ENCODE measurements at regions not wholly inside any gene's neighbourhood (a gene's known extent, or its start where the extent isn't known, plus 50 kb on each side); places are given as distances from the start of the nearest gene placed in this dataset.
"Not testable (repeated sequence)": the region's sequence is repeated elsewhere in the genome, so short reads cannot be mapped to it uniquely, and the experiment has no call there.

DNA sequence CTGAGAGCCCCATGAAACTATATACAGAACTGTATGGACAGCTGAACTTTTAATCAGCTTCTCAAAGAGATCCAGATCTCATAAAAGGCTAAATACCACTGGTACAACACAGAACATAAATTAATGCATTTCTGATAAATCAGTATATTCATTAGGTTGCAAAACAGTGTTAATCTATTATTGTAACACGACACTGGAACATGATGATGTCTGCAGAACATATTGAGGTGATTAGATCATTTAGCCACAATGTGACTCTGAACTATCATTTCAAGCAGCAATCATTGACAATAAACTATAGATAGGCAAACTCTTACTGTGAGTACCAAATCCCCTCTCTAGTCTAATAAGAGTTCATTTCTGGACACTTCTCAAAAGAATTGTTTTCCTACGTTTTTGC, 50.3 kb downstream of the GASK1B start:
- ATAC-seq, result no peak
- Histone ChIP-seq H3K4me1 (peaks cover 0 to 38% (median 15%) of the 10 kb centered on the region in 12 donors), H3K27me3 (no peaks in the 10 kb centered on the region), H3K27ac (peak overlapping the region in 2 of 12 donors; percentile 11 to 23), H3K9me3 (no peaks in the 10 kb centered on the region), H3K4me3 (no peak overlapping the region), H3K36me3 (peaks cover 0 to 34% (median 20%) of the 10 kb centered on the region in 9 donors)
- intact Hi-C loops (cut with DNase I), result loop anchor here in 3 of 10 donors (5.0 to 10.0 kb wide), 3 partner anchors 45 to 68 kb away; partner anchors contain the start of gene GASK1B (in 1 of the 3)
- TF ChIP-seq POLR2A (IDR thresholded peaks at IDR 0.05), result no peak
- TF ChIP-seq, protein P1, sequence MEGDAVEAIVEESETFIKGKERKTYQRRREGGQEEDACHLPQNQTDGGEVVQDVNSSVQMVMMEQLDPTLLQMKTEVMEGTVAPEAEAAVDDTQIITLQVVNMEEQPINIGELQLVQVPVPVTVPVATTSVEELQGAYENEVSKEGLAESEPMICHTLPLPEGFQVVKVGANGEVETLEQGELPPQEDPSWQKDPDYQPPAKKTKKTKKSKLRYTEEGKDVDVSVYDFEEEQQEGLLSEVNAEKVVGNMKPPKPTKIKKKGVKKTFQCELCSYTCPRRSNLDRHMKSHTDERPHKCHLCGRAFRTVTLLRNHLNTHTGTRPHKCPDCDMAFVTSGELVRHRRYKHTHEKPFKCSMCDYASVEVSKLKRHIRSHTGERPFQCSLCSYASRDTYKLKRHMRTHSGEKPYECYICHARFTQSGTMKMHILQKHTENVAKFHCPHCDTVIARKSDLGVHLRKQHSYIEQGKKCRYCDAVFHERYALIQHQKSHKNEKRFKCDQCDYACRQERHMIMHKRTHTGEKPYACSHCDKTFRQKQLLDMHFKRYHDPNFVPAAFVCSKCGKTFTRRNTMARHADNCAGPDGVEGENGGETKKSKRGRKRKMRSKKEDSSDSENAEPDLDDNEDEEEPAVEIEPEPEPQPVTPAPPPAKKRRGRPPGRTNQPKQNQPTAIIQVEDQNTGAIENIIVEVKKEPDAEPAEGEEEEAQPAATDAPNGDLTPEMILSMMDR (IDR thresholded peaks at IDR 0.05), result no peak
- DNase-seq, result no peak
- WGBS, 4 donors, result 72 to 80% (median 77%) methylated on average over 2 of the region's 2 CpGs

DNA sequence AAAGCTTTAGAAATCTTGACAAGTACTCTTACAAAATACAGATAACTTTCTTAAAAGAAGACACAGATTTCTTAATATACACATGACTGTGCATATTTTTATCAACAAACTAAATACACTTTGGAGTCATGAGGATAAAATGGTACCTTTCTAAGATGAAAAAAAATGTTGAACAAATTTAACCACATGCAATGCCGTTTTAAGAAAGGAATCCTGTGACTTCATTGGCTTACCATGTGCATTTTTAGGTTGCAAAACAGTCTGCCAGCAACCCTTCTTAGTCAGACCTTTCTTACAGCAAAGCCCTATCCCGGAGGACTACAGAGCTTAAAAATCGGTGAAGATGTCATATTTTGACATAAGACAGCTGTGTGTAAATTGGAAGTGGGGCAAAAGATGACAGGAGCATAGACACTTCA, 51.7 kb downstream of the GASK1B start:
- Histone ChIP-seq H3K9me3 (no peaks in the 10 kb centered on the region), H3K4me3 (peak overlapping the region in 3 of 12 donors; percentile 1 to 3 (median 3)), H3K27ac (peak overlapping the region in 10 of 12 donors; percentile 2 to 79 (median 50)), H3K27me3 (no peaks in the 10 kb centered on the region), H3K36me3 (peaks cover 0 to 21% (median 6%) of the 10 kb centered on the region in 9 donors), H3K4me1 (peaks cover 0 to 38% (median 15%) of the 10 kb centered on the region in 12 donors)
- TF ChIP-seq, protein P1 (IDR thresholded peaks at IDR 0.05), result no peak
- TF ChIP-seq POLR2A (IDR thresholded peaks at IDR 0.05), result no peak
- WGBS, 4 donors, result 22 to 32% (median 26%) methylated on average over 3 of the region's 3 CpGs
- intact Hi-C loops (cut with DNase I), result loop anchor here in 3 of 10 donors (5.0 to 10.0 kb wide), 3 partner anchors 46 to 66 kb away; partner anchors contain the start of gene GASK1B (in 1 of the 3)
- DNase-seq (peak in 4 of 5 donors; percentile 22 to 36 (median 32)), ATAC-seq (peak; percentile 62 to 90 (median 87))

DNA sequence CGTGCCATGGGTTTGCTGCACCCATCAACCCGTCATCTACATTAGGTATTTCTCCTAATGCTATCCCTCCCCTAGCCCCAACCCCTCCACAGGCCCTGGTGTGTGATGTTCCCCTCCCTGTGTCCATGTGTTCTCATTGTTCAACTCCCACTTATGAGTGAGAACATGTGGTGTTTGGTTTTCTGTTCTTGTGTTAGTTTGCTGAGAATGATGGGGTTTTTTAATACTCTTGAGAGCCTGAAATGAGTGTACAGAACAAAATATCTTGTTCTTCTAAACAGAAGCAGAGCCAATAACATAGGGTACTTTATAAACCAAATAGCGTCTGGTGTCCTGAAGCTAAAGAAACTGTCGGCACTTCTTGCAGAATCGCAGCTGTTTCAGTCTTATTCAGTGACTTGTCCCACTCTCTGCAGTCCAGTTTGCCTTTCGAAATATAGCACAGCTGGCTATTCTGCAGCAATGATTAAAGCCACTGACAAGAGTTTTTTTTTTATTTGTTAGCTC, 52.1 kb downstream of the GASK1B start:
- WGBS, 4 donors, result 53 to 63% (median 56%) methylated on average over 6 of the region's 6 CpGs
- Histone ChIP-seq H3K36me3 (peaks cover 0 to 16% (median 2%) of the 10 kb centered on the region in 9 donors), H3K4me1 (peaks cover 0 to 38% (median 15%) of the 10 kb centered on the region in 12 donors), H3K27ac (peak overlapping the region in 11 of 12 donors; percentile 17 to 79 (median 53)), H3K4me3 (peak overlapping the region in 2 of 12 donors; percentile 1 to 3)
- ATAC-seq (peak; percentile 86 to 93 (median 90)), DNase-seq (peak in 4 of 5 donors; percentile 36 to 57 (median 46))
- intact Hi-C loops (cut with DNase I), result loop anchor here in 3 of 10 donors (5.0 to 10.0 kb wide), 3 partner anchors 47 to 66 kb away; partner anchors contain the start of gene GASK1B (in 1 of the 3)
- H3K27me3 ChIP-seq, H3K9me3 ChIP-seq: not testable (repeated sequence)

DNA sequence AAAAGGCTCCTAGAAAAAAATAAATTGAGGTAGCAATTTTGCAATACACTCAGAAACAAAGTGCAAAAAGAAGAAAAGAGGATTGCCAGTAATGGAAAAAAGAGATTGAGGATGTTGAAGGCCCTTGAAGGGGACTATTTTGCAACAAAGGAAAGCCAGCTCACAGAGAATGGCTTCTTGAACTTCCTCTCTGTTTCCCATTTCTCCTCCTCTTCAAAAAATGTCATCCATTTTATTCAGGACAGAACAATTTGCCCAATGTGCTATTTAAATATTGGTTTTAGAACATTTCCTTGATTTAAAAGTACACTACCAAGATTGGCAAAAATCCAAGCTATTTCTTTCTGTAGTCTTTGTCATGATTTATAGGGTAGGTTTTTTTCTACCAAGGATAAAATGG, 60.2 kb downstream of the GASK1B start:
- DNase-seq (no peak), ATAC-seq (peak in 1 of 4 donors; percentile 31)
- TF ChIP-seq, protein P1 (IDR thresholded peaks at IDR 0.05), result no peak
- TF ChIP-seq POLR2A (IDR thresholded peaks at IDR 0.05), result no peak
- intact Hi-C loops (cut with DNase I), result loop anchor here in 1 of 10 donors (10.0 kb wide), 1 partner anchor 58 kb away; no protein-coding TSS in a partner anchor
- Histone ChIP-seq H3K4me3 (no peak overlapping the region), H3K36me3 (no peaks in the 10 kb centered on the region), H3K27me3 (no peaks in the 10 kb centered on the region), H3K27ac (peak overlapping the region in 1 of 12 donors; percentile 39), H3K9me3 (no peaks in the 10 kb centered on the region), H3K4me1 (peaks cover 0 to 14% (median 0%) of the 10 kb centered on the region in 12 donors)
